Esophagus squamous epithelium (tissue), 4 donors: ENCODE measurements at regions not wholly inside any gene's neighbourhood (a gene's known extent, or its start where the extent isn't known, plus 50 kb on each side); places are given as distances from the start of the nearest gene placed in this dataset.

Source experiments
- POLR2A ChIP-seq, 4 donors: fragments of 450-650 bp; IDR thresholded peaks; one replicate each; pipeline ENCODE4 v1.6.1; 2017; ENCODE audit warnings: antibody characterized with exemption in 4 of 4, mild to moderate bottlenecking in 4 of 4, moderate library complexity in 3 of 4
- TF ChIP-seq, protein P1 (sequence below), 6 experiments: fragments of 450-650 bp in 4 of 6; fragments of 200-600 bp in 2 of 6; sonication (generic) in 2 of 6; IDR thresholded peaks; one replicate each; pipeline ENCODE4 v1.5.1; 2016 to 2019; ENCODE audit warnings: antibody characterized with exemption in 6 of 6, mild to moderate bottlenecking in 4 of 6, moderate library complexity in 4 of 6

DNA sequence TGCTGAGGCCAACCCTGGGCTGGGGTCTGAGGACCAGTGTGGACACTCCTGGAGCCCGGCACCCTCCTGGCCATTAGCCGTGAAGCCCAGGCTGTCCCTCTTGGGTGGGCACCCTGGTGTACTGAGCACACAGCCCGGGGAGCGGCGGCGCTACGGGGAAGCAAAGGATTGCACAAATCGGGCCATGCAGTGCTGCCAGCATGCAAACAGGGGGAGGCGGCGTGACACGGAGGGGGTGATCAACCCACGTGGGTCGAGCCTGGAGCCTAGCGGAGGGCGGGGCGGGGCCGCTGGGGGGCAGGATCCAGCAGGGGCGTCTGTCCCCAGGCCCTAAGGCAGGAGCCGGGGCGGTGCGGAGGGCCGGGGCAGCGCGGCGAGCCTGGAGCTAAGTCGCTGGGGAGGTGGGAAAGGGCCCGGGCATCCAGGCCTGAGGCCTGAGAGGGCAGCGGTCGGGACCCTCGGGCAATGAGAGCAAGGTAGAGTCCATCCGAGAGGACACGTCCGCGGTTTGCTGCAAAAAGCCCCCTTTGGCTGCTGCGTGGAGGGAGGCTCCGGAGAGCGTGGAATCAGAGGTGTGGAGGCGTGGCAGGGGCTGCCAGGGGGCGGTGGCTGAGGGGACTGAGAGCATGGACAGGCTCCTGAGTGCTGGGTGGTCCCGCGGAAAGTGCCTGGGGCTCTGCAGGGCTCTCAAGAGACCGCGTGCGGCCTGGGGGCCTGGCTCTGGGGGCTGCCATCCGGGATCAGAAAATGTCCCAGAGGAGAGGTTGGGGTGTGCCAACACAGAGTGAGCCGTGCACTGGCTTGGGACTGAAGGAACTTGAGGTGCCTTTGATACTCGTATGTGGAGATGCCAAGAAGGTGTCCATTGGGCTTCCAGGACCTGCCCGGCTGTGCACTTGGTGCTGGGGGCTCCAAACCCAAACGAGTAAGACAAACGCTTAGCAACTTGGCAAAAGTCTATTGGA is 94.2 kb downstream of the BARX1 start:
- TF ChIP-seq, protein P1, sequence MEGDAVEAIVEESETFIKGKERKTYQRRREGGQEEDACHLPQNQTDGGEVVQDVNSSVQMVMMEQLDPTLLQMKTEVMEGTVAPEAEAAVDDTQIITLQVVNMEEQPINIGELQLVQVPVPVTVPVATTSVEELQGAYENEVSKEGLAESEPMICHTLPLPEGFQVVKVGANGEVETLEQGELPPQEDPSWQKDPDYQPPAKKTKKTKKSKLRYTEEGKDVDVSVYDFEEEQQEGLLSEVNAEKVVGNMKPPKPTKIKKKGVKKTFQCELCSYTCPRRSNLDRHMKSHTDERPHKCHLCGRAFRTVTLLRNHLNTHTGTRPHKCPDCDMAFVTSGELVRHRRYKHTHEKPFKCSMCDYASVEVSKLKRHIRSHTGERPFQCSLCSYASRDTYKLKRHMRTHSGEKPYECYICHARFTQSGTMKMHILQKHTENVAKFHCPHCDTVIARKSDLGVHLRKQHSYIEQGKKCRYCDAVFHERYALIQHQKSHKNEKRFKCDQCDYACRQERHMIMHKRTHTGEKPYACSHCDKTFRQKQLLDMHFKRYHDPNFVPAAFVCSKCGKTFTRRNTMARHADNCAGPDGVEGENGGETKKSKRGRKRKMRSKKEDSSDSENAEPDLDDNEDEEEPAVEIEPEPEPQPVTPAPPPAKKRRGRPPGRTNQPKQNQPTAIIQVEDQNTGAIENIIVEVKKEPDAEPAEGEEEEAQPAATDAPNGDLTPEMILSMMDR (IDR thresholded peaks at IDR 0.05): no peak
- TF ChIP-seq POLR2A (IDR thresholded peaks at IDR 0.05): no peak
